DMS53 treated with DMSO at 0.1 percent for 48 hours (cell line): ENCODE measurements at regions not wholly inside any gene's neighbourhood (a gene's known extent, or its start where the extent isn't known, plus 50 kb on each side); places are given as distances from the start of the nearest gene placed in this dataset.

Experiments
- DNase-seq: peaks from one replicate; lab custom pipeline; 2025; ENCODE audit not compliant: unreplicated experiment; lab: John Stamatoyannopoulos, UW

DNA sequence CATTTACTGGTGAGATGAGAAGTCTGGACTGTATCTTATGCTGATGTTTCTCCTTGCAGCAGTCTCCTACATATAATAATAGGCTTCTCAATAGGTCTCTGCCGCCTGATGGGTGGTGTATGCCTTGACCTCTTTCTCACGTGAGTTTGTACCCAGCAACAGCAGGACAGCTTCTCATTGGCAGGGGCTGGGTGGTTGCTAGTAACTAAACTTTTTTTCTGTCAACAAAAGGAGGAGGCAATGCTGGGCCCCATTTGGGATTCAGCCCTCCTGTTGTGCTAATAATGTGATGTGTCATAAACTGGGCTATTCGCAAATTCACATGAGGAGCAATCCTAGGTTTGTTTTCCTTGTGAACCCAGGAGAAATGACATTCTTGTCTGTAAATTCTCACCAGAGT is 533.6 kb downstream of the GATA3 start:
- no peak for DNase-seq

DNA sequence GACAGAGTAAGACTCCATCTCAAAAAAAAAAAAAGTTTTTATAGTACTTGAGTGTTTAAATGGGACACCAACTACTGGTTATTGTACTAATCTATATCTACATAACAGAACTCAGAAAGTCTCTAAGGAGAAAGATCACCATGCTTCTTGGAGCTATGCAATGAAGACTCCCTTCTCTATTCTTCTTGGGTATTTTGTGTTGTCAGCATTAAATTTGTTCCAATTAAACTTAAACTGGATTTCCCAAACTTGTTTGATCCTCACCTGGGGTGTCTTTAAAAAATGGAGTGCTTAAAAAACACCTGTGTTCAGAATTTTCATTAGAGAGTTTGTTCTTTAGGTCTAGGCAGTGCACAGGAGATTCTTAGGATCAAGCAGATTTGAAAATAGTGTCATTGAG is 536.0 kb downstream of the GATA3 start:
- DNase-seq = no peak

DNA sequence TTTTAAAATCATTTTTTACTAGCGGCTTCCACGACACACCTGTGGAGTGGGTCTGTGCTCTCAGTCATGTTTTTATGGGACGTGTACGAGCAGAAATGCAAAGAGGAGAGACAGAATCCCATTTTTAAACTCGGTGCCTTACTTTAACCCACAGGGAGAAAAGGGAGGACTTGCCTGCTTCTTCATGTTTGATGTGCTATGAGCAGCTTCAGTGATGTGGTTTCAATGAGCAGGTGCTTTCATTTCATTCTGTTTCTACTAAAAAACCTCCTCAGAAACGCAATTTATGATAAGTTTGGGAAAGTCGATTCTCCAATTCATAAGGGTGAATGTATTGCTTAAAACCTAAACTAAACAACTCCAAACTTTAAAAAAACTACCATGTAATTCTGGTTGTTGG is 537.2 kb downstream of the GATA3 start:
- no peak for DNase-seq

DNA sequence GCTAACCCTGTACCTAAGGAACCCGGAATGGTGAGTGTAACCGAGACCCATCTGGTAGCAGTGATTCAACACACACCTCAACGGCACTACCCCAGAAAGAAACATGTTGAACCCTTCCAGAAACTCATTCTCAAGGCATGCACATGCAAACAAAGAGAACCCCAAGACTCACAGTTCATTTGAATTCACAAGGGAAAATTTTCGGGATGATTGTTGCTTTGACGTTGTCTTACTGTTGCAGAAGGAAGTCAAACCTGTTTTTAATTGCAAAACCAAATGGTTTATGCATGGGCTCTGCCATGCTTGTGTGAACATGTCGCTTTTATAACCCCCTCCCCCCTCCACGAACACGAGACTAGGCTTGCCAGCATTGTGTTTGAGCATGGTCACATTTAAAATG is 539.7 kb downstream of the GATA3 start:
- DNase-seq = no peak

DNA sequence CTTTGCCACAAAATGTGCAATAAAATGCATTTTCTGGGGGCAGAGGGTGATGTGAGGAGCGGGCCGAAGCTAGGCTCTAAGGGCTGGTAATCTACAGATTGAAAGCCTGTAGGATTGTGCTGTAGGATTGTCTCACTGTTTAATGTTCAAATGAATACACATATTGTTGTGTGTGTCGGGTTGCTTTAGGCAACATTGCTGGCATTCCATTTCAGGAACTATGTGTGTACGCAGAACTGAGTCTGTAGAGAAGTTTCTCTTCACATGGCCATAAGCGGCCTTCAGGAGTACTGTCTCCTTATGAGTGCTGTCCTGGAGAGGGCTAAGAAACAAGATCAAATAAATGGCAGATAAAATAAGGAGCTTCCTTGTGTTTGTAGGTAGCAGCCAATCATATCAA is 540.2 kb downstream of the GATA3 start:
- no peak for DNase-seq

DNA sequence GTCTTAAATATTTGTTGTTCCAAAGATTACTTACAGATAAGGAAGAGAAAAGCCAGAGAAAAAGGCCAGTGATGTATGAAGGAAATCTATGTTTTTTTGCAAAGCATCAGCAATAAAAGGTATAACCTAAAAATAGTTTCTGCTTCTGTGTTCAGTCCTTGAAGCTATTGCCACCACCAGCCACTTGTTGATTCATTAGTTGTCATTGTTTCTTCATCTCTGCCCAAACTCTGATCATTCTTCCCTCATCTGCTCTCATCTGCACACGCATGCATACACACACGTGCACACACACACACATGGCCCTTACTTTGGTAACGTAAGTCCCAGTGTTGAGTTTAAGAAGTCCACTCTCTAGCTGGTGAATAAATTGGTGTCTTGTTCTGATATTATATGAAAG is 540.7 kb downstream of the GATA3 start:
- no peak for DNase-seq

DNA sequence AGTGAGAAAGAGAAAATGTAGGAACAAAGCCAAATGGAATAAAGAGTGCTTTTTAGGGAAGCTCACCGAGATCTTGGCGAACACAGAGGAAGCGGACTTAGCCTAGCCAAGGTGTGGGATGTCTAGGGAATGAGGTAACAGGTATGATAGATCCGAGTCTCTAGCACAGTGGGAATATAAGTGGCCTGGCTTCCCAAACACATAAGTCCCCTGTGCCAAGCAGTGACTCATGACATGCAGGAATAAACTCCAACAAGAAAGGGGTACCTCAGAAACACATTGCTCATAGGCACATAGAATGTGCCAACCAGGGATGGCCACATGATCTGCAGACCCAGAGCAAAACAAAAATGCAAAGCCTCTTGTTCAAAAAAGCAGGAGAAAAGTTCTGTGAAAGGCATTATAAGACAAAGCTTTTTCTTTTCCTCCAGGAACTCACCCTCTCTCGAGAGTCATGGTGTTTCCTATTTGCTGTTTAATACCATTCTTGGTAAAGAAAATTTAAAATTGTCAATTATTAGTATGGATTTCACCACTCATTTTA is 542.5 kb downstream of the GATA3 start:
- DNase-seq = no peak

DNA sequence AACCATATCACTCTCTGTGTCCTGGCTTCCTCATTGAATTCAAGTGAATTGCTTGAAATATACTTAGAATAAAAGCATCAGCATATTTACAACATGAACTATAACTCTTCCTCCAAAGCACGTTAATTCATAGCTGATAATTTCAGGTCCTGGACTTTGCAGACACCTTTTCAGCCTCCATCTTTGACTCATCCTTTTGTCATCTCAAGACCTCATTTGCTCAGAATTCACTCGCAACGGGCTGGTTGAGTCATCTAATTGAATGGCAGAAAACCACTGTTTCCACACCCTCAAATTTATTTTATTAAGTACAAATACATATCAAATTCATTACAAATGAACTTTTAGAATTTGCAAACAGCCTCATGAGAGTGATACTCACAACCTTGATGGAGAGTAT is 545.7 kb downstream of the GATA3 start:
- DNase-seq = no peak

DNA sequence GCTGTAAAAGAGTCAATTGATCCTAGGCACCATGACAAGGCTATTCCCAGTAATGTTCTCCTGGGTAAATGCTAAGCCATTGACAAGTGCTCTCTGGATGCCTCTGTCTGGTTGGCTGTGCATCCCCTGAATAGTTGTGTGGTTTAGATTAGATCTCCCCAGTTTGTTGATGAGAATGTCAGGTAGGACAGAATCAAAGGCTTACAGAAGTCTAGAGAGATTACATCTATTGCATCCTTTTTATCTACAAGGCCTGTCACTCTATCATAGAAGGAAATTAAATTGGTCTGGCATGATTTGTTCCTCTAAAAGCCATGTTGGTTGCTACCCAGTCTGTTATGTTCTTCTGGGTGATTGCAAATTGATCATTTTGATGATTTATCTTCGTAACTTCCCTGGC is 548.3 kb downstream of the GATA3 start:
- no peak for DNase-seq

DNA sequence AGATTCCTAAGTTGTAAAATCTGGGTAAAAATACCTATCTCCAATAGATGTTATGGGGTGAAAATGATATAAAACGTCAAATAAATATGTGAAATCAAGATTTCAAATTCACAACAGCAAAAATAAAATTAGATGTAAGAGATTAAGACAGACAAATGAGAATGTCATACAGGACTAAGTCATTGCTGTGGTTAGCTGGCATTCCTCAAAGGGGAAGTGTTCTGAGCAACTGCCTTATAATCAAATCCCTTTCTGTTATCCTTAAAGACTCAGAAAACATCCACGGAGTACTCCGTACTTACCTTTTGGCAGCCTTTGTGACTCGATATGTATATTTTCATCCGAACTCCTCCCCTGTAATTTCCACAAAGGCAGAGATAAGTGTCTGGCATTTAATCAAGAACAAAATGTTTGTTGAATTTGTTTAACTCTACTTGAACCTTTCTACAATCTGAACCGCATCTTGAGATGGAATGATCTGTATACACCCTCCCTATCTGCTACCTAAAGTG is 559.6 kb downstream of the GATA3 start:
- DNase-seq = no peak

DNA sequence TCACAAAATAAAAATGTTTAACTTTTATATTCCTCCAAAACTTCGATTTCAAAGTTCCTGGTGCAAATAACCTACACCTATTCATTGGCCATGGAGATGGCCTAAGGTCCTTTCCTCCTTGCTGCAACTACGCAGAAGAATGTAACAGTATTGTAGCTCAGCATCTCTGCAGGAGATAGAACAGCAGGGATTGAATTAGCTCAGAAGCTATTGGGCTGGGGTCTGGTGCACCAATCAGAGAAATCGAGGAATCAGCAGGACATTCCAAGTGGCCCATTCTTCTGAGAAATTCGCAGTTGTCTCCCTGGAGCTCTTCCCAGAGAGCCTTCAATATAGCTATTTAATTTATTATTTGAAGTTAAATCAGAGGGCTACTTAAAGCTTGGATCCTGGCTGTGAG is 560.6 kb downstream of the GATA3 start:
- DNase-seq = no peak

DNA sequence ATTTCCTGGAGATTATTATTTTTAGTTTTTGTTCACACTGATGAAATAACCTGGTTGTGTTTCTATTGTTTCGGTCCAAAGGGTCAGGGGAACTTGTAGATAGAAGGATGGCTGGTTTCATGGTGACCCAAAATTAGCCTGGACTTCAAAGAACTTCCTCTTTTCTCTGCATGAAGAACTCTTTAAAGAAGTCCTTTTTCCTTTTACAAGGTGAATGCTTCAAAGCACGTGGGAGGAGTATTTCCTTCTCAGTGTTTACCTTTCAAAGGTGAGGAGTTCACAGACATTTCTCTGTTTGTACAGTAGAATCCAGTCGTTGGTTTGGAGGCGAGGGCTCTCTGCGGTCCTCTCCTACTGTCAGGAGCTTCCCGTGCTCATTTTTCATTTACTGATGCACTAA is 561.7 kb downstream of the GATA3 start:
- no peak for DNase-seq

DNA sequence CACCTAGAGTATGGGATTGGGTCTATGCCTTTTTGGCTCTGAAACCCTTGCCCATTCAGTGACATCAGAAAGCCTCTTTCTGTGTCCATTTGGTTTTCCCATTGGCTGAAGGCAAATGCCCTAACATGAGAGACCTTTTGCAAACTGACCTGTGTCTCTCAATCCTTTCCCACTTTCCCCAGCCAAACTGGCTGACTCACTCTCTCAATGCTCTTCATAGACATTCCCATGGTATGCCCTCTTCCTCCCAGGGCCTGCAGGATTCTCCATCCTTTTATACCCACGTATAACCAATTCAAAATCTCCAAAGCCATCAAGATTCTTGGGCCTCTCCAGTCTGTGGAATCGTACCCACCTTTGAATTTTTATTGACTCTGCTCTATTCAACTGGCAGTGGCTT is 563.3 kb downstream of the GATA3 start:
- DNase-seq = no peak

DNA sequence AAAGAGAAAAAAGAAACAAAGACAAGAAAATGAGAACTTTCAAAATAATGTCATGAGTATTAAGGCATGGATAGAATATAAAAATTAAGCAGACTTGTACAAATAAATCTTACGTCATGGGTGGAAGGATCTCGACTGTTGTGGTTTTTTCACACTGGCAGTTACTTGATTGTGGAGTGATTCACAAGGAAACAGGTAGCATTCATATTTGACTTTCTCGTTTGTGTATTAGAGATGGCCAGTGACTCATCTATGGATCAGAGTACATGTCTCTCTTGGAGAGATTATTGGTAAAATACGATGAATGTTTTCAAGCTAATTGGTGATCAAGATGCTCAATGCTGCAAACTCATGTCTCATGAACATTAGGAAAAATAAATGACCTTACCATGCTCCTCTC is 564.3 kb downstream of the GATA3 start:
- DNase-seq = no peak

DNA sequence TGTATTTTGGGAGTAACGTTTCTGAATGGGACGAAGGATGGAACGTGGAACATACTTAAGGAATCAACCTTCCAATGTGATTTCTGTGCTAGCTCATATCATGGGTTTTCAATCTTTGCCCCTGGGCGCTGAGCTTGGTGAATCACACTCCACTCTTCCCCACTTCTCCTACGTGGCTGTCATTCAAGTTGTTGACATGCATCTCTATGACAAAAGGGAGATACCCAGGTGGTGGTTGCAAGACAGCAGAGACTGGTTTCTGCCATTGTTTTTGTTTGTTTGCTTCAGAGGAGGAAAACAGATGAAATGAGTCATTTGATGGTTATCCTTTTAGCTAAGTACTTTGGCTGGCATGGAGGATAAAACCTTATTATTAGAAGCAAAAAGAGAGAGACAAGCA is 573.9 kb downstream of the GATA3 start:
- DNase-seq = no peak

DNA sequence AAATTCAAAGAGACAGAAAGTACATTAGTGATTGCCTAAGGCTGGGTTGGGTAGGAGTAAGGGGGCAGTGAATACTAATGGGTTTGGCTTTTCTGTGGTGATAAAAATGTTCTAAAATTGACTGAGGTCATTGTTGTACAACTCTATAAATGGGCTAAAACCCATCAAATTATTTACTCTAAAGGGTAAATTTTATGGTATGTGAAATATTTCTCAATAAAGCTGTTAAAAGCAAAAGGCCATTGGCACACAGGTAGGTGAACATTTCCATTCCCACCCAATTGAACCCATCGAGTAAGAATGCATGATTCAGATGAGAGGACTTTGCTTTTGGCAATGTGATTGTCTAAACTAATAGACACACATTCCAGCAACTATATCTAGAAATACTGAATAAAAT is 579.4 kb downstream of the GATA3 start:
- DNase-seq = no peak

DNA sequence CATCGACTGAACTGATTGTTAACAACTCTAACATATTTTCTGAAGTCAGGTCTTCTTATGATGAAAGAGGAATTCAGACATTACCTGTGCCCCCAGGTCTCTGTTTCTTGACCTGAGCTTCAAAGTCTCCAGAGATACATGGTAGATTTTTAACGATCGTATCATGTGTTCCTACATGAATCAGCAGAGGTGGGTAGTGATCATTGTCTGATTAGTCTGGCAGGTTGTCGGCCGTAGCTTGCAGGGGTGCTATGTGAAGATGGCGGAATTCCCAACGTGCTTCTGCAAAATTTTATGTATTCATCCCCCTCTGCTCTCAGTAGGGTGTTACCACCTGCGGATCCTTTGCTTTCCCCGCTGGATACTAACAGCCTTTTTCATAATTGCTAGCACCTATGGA is 581.9 kb downstream of the GATA3 start:
- no peak for DNase-seq

DNA sequence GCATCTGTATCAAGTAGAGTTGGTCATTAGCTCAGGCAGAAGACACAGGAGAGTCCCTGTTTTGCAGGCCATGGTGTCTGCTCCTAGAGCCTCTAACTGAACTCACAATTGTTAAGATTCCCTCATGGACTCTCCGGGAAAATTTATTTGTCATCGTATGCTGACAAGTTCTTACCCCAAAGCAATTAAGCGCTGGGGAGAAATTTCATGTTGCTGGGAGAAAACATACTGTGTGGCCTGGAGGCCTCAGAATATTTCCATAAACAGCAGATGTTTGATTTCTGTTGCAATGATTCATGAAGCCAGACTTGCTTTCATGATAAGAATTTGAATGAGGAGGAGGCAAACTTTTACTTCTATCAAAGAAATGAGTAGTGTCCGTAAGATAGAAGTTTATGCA is 583.2 kb downstream of the GATA3 start:
- DNase-seq = no peak

DNA sequence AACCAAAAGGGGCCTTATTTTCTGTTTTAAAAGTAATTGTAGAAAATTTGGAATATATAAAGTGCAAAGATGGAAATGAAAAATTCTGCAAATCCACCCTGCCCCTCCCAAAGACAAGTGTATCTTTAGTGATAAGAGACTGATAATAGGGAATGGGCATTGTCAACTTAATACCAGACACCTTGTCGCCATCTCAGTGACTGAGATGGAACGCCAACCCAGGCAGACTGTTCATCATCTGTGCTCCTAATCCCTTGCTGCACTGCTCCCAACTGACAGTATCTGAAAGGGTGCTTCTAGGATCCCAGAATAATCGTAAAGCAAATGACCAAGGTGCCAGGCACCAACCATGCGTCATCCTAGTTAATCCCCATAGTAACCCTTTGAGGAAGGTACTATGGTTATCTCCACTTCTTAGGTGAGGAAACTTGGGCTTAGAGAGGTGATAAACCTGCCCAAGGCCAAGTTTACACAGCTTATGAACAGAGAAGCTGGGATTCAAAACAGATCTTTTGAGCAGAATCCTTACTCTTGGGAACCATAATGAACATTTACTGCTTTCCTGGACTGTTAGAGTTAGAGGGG is 583.7 kb downstream of the GATA3 start:
- no peak for DNase-seq

DNA sequence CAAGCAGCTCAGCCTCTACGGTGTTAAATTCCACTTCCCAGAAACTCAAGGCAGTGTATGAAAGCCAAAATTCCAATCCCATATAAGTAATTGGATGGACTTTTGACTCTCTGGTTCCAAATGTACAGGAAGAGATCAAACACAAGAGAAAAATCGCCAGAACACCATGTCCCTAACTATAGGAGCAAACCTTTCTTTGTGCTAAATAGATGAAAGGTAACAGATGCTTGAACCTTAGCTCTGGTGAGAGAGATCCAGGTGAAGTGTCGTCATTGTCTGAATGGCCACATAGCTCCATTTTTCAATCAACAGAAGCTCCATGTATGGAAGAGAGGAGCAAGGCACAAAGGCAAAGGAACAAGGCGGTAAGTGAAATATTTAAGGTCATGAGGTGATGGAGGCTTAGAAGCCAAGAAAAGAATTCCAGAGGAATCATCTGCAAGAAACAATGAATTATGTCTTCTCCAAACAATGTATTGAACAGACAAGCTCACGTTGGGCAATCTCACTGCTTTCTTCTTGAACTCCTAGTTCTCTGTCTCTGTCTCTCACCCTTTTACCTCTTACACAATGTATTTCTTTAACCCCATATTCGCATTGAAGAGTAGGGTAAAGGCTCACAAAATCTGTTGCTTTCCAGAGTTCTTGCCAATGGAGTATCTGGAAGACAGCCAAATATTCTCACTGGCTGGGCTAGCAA is 585.1 kb downstream of the GATA3 start:
- DNase-seq = no peak

DNA sequence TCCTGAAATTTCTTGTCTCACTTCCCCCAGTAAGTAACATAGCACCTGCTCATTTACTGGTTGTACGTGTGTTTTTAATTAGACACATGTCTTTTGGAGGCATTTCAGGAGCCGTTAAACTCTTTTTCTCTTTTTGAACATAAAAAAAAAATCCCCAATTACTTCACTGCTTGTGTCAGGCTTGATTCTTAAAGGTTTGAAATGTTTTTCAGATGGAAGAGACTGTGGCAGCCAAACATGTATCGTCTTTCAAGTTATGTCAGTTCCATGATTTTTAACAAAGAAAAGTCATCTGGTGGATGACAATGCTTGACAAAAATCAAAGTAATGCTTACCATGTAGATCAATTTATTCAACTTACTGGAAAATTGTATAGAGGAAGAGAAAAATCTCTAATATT is 585.8 kb downstream of the GATA3 start:
- no peak for DNase-seq

DNA sequence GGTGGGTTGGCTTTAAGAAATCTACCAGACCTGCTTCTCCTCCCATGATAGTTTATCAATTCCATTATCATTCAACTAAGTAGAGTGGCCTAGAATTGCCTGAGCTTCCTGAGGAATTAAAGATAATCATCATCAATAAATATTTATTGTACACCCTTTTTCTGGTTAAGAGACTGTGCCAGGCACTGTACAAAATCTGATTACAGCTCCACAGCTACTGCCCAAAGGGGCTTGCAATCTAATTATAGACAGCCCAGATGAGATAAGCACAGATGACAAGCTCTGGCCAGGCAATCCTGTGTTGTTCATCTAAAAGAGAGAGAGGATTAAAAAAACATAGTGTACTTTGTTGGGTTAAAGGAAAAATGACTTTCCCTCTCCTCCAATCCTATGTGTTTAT is 586.4 kb downstream of the GATA3 start:
- no peak for DNase-seq

DNA sequence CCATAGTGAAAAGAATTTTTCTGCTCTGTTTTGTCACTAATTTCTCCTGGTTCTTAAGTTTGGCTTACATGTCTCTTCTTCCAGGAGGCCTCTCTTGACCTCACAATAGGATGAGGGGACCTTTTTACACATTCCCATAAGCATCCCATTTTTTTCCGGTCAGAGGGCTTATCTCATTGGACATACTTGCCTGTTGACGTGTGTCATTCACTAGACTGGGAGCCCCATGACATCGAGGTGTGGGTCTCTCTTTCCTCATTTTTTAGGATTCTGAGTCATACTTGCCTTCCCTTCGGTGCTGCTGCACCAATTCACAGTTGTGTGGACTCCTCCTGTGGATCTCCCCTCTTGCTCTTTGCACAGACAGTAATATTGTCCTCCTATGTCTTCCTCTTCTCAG is 601.8 kb downstream of the GATA3 start:
- DNase-seq = no peak
